ENCODE measurements at regions not wholly inside any gene's neighbourhood (a gene's known extent, or its start where the extent isn't known, plus 50 kb on each side); places are given as distances from the start of the nearest gene placed in this dataset.

- no peak for DNase-seq
These were observed 246.0 kb upstream of the UBE2E3 start for GRCh38 chr2:180734382-180734781.

DNA sequence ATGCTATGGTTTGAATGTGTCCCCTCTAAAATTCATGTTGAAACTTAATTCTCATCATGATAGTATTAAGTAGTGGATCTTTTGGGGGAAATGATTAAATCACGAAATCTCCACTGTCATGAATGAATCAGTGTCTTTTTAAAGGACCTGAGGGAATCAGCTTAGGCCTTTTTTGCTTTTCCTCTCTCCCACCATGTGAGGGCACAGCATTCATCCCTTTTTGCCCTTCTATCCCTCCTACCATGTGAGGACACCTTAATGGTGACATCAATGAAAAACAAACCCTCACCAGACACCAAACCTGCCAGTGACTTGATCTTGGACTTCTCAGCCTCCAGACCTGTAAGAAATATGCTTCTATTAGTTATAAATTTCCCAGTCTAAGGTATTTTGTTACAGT, 247.1 kb upstream of the UBE2E3 start:
- no peak for DNase-seq

- DNase-seq, result no peak
These were observed 248.1 kb upstream of the UBE2E3 start for GRCh38 chr2:180732337-180732736.

DNA sequence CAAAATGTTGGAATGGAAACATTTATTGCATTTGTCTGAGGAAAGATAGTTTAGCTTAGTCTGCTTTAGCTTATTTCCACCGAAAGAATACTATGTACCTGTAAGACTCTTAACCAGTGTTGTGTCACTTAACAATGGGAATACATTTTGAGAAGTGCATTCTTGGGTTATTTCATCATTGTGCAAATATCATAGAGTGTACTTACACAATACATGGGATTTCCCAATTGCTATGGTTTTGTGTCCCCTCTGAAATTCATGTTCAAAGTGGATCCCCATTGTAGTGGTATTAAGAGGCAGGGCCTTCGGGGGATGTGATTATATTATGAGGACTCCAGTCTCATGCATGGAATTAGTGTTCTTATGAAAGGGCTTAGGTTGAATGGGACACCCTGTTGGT, 249.4 kb upstream of the UBE2E3 start:
- DNase-seq, result no peak

DNA sequence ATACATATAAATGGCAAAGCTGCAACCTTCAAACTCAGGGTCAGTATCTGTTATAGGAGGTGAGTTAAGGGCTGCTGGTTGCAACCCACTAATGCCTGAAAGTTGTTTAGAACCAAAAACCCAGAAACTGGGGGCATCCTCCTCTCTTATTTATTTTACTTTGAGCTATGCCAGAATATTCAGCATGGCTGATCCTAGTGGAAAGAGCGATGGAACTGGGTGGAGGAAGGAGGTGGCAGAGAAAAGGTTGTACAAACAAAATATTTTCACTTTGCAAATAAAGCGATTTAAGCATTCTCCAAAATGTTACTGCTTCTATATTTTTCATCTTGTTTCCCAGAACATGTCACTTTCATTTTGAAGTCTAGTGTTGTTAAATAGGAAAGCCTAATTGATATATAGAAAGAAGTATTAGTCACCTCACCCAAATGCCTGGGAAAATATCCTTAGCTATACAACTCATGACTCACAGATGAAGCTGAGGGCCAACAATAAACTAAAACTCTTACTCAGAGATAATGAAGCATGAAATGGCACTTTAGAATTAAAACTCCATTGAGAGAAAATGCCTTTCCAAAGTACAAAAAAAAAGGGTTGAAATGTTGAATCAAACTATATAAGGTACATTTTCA, 251.4 kb upstream of the UBE2E3 start:
- DNase-seq, result no peak

DNA sequence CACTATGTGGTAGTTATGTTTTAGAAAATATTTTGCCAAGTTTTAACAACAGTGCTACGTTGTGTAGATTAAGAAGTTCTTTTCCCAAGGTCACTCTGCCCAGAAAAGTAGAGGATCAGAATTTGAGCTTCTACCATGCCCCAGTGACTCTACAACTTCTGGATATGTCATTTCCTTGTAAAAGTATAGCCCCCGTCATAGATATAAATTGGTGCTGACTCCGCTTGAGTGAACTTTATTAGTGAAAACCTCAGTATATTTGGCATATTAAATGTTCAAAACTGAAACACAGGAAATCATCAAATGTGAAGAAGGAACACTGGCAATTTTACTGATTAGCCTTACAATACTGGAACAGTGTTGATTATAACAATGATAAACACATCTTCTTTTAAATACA, 256.7 kb upstream of the UBE2E3 start:
- DNase-seq, result no peak

DNA sequence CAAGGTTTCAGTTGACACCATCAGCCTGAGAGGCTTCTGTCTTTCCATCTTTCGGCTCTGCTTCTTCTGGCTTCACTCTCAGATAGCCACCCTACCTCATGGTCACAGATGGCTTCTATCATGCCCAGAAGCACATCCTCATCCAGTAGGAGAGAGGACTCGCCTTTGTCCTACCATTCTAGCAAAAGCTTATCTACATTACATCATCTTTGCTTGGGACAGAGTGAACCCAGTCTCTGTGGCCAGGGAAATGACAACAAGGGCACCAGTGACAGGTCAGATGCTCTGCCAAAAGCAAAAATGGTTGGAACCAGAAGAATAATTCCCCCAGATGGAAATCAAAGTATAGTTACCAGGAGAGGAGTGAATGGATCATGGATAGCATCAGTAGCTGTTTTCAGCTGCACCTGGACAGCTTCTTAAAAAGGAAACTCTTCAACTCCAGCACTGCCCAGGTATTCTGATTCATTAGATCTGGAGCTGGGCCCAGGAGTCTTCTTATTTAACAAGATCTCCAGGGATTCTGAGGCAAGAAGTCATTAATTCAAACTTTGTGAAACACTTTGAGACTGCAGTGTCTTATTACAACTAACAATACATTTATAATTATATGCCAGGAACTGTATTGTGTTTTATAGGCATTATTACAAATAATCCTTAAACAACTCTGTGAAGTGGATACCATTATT, 257.7 kb upstream of the UBE2E3 start:
- DNase-seq, result no peak

DNA sequence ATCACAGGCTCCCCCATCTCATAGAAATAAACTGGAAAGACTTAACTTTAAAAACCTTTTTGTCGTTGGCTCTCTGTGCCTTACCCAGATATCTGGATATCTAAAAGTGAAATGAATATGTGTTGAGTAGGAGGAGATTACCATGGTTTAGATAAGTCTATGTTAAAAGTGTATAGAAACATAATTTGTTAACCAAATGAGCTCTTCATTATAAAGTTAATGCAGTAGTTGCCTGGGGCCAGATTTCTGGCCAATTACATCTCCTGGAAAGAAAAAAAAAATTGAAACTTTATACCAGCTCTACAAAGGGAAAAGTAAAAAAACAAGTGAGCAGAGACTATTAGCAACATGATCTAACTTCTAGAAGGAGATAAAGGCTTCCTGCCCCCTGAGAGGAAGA, 259.6 kb upstream of the UBE2E3 start:
- DNase-seq, result no peak

DNA sequence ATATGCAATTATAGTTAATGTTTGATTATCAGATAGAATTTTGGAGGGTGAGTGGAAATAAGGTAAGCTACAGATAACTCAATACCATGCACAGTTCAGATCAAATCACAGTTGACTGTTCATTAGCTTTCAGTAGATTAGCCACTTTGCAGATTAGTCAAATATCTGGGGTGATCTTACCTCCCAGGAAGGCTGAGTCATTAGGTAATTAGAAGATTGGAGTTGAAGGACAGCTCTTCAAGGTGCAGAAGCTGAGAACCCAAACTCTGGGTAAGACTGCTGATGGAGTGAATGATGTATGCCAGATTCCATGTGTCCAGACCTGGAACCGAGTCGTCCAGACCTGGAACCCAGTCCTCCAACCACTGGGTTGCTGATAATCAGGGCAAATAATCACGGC, 262.8 kb upstream of the UBE2E3 start:
- no peak for DNase-seq

DNA sequence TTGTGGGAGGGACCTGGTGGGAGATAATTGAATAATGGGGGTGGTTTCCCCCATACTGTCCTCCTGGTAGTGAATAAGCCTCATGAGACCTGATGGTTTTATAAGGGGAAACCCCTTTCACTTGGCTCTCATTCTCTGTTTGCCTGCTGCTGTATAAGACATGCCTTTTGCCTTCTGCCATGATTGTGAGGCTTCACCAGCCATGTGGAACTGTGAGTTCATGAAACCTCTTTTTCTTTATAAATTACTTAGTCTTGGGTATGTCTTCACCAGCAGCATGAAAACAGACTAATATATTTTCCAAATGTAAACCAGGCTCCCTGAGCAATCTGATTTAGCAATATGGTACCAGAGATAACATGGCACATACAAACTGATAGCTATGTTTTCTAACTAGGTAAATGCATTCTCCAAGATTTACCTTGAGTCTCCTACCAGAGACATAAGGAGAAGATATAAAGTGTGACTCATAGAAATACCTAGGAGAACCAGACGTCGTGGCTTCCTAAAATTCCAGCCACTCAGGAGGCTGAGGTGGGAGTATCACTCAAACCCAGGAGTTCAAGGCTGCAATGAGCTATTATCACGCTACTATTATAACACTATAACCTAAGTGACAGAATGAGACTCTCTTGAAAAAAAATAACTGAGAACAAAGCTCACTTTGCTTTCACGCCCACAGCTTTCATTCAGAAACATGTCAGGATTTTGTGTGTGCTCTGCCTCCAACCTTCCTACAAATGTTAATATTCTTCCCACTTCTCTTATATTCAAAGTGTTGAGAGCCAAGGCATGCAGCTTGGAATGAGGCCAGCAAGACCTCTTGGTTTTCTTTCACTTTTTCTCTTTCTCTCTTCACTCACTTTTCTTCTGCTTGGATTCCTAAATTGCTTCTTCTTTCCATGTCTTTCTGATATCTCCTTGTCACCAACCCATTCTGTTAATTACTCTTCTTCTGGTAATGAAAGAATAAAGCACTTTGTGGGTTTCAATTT, 263.9 kb upstream of the UBE2E3 start:
- no peak for DNase-seq

- no peak for DNase-seq
These were observed 265.4 kb upstream of the UBE2E3 start for GRCh38 chr2:180715044-180715443.

DNA sequence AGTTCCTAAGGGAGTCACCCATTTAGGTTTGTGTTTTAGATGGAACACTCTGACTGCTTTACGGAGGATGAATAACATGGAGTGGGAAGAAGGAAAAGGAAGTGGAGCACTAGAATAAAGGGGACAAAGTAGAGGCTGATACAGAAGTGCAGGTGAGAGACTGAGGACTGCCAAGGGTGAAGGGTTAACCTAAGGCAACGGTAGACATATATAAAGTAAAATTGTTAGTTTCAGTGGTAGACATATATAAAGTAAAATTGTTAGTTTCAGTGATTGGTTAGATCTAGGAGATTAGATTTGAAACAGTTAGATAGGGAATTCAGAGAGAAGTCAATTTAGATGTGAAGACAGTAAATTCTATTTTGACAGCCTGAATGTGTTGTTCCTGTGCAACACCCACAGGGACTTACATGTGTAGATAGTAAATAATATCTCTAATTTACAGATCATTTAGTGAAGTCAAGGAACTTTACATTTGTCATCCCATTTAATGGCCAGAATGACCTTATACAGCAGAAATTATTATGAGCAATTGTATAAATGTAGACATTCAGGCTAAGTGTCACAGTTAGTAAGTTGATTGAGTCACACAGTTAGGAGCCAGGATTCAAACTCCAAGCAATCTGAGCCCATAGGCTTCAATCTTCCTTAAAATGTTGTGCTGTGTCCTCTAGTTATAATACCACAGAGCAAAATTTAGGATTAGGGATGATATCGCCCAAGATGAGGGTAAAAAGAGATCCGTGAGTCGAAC, 270.8 kb upstream of the UBE2E3 start:
- no peak for DNase-seq

DNA sequence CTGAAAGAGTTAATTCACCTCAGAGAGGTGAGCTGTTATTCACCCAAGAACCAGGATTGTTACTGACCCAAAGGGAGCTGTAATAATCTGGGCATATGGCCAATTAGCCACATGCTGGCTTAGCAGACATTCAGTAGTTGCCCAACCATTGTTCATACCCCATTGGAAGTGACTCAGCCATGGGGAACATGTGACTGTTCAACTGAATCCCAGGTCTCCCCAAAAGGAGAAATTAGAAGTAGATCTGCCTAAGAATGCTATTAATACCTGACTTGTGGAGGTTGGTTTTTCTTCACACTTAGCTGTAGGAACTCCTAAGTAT, 272.6 kb upstream of the UBE2E3 start:
- no peak for DNase-seq

- DNase-seq, result no peak
These were observed 273.1 kb upstream of the UBE2E3 start for GRCh38 chr2:180707175-180707883.

DNA sequence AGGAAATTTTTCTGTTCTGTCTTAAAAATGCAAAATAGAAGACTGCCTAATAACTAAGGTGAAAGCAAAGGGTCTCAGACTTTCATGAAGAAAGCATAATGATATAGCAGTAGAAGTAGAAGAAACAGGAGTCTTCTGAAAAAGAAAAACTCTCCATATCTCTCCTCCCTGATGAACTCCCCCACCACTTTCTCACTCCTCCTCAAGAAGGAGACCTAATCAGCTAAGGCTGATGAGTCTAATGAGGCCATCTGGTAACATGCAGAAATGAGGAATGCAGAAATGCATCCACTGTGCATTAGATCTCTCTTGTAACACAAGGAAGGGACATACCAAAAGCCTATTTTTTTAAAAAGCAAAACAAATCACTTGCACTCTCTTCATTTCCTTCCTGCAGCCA, 273.7 kb upstream of the UBE2E3 start:
- no peak for DNase-seq

GRCh38 chr2:180705551-180705950, 274.9 kb upstream of the UBE2E3 start:
- no peak for DNase-seq

DNA sequence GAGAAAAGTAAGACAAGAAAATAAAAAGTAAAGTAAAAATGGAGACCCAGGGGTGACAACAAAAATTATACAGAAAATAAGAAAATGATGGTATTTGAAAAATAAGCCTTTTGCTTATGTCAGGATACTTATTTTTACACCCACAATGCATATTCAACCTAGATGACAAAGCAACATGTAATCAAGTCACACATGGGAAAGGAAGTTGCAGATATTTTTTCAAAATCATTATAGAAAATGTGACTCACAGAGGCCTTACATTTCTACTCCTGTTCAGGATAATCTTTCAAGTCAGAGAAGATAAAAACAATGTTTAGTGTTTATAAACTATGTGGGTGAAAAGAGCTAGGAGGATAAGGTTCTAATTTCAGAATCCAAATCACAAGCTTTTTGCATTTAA, 275.3 kb upstream of the UBE2E3 start:
- no peak for DNase-seq

DNA sequence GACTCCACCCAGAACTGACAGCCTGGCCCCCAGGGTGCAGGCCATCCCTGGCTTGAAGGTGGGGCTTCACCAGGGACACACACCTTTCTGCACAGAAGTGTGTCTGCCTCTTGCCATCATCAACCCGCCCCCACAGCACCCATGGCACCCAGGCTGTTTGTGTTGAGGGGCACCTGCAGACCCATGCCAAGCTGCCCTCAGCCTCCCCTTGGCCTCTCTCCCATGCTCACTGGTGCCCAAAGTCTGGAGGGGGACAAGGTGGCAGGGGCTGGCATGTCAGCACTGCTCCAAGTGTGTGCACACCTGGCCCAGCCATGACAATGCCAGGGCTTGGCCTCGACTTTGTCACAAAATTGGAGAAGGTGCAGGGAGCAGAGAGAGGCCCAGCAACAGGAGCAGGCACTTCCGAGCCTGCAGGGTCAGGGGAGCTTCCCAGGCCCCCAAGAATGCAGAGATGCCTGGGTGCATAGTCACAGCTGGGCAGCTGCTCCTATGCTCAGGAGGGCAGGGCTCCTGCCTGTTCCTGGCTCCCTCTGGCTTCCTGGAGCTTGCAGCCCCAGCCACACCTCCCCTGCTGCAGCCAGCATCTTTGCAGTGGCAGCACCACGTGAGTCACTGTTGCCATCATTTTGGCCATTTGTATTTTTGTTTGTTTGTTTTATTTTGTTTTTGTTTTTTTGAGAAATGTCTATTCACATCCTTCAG, 280.6 kb upstream of the UBE2E3 start:
- no peak for DNase-seq

DNA sequence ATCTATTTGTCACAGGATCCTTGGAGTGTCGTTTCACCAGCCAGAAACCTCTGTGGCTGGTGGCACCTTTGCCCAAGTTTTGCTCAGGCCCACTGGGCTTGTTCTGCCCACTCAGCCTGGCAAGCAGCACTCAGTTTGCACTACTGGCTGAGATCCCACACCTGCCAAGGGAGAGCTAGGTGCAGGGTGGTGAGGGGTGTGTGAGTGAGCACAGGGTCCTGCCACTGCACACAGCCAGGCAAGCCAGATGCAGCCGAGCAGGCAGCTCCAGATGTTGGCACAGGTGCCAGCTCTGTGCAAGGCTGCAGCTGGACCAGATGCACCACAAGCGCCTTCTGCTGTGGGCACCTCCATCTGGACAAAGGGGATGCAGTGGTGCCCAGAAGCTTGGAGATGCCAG, 281.7 kb upstream of the UBE2E3 start:
- no peak for DNase-seq

DNA sequence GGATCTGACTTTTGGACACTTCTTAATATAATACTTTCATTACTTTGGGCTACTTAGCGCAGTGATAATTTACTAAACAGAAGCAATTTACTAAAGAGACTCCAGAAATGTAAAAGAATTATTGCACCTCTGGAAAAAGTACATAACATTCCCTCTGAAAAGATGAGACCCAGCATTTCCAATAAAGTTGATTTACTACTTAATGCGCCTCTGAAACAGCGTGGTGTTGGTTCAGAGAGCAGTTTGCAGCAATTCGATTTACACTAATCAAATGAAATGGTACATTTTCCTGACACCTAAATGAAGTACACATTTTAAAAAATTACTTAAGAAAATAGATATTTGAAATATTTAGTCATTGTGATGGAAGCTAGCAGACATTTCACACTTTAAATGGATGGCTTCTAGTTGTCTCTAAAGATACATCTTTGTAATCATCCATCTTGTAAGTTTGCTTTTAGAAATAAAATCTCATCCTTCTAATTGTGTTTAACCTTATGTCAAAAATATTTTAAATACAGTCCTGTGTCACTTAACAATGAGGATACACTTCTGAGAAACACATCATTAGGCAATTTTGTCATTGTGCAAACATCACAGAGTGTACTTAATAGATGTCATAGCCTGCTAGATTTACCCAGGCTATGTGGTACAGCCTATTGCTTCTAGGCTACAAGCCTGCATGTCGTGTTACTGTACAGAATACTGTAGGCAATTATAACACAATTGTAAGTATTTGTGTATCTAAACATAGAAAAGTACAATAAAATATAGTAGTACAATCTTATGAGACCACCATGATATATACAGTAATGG, 284.6 kb upstream of the UBE2E3 start:
- DNase-seq, result peak; percentile 22
